AG20443 (cell line): ENCODE measurements at regions not wholly inside any gene's neighbourhood (a gene's known extent, or its start where the extent isn't known, plus 50 kb on each side); places are given as distances from the start of the nearest gene placed in this dataset.
A peak's percentile ranks its signal among the peaks of the same experiment; 100 is the strongest.

Source experiments
- DNase-seq: peaks from one replicate; pipeline ENCODE4 v3.0.0; 2012; ENCODE audit warnings: low spot score, mixed read lengths

DNA sequence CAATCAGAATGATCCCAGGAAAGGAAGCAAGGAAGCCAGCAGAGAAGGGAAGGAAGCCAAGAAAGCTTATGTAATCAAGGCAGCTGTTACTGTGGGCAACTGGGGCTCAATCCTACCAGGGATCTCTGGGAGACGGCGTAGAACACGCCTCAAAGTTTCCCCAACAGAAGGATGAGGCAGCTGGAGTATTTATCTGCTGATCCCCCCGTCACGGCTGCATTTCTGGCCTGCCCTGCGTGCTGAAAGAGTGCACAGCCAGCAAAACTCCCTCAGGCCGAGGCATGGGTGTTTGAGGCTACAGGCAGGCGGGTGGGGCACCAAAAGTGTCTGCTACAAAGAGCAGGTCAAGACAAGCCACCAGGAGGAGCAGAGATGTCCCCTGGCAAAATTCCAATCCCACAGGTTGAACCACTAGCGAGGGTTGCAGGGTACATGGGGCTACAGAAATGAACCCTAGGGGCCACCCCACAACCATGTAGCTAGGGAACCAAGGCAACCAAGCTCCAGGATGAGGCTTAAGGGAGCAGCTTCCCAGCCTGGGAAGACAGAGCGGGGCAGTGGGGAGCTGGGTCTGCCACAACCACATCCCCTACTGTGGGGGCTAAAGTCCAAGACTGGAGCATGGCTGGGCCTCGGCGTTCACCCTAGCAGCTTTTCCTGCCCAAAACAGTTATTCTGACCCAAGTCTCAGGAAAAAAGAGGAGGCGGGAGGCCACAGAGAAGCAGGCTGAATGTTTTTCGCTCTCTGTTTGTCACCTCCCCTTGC, 113.4 kb downstream of the BCOR start:
- peak; percentile 32 for DNase-seq

- no peak for DNase-seq
Measured at GRCh38 chrX:39985071-39985470, 112.7 kb downstream of the BCOR start.

DNA sequence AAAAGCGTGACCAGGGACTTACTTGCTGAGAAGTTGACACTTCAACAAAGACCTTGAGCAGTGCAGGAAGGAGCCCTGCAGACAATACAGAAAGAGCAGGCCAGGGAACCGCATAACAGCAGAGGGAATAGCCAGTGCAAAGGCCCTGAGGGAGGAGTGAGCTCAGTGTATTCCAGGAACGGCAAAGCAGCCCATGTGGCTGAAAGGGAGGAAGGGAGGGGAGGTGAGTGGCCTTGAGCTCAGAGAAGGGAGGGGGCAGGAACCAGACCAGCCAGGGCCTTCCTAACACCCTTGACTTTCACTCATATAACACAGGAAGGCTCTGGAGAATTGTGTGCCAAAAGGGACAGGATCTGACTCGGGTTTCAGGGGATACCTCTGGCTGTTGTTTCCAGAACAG, 112.2 kb downstream of the BCOR start:
- DNase-seq, result no peak

DNA sequence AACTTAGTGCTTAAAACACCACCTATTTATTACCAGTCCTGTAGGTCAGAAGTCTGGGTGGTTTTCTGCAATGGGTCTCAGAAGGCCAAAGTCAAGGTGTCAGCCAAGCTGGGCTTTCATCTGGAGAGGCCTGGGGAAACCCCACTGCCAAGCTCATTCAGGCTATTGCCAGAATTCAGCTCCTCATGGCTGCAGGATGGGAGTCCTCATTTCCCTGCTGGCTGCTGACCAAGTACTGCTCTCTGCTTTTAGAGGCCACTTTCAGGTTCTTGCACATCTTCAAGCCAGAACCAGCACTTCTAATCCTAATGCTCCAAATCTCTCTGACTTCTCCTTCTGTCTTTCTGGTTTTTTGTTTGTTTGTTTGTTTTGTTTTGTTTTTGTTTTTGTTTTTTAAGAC, 109.3 kb downstream of the BCOR start:
- no peak for DNase-seq

- DNase-seq, result no peak
Measured at GRCh38 chrX:39990388-39990787, 107.4 kb downstream of the BCOR start.

DNA sequence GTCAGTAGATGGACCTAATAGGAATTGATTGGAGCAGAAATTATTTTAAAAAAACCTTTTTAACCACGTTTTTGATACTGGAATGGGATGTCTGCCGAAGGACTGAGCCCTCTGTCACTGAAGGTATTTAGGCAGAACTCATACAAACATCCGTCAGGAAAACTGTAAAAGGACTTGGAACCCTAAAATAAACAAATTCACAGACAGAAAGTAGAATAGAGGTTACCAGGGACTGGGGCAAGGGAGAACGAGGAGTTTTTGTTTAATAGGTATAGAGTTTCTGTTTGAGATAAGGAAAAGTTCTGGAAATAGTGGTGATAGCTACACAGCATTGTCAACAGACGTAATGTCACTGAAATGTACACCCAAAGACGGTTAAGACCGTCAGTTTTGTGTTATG, 105.5 kb downstream of the BCOR start:
- DNase-seq, result no peak

DNA sequence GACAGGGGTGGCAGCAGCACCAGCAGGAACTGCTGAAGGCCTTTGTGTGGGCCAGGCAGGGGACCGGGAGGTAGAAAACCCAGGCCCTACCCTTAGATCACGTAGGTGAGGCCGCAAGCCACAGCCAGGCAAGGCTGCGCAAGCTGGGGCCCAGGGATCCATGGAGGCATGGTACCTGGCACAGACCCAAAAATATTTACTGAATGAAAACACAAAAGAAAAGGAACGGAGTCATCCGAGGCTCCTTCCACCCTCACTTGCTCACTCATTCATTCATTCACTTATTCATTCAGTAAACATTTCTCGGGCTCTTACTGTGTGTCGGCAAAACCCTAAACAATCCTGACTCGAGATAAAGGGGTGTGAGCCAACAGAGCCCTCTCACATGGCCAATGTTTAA, 102.3 kb downstream of the BCOR start:
- no peak for DNase-seq

- DNase-seq, result no peak
Measured at GRCh38 chrX:39996536-39996935, 101.2 kb downstream of the BCOR start.

- no peak for DNase-seq
Measured at GRCh38 chrX:39998636-39999406, 98.9 kb downstream of the BCOR start.
